Neural progenitor cell (in vitro differentiated cells): ENCODE measurements at regions not wholly inside any gene's neighbourhood (a gene's known extent, or its start where the extent isn't known, plus 50 kb on each side); places are given as distances from the start of the nearest gene placed in this dataset.

Experiments used
- EZH2 ChIP-seq: fragments of 200-600 bp; sonication (generic); IDR thresholded peaks from 2 replicates; pipeline ENCODE4 v1.6.1; 2017; ENCODE audit warnings: antibody characterized with exemption, mild to moderate bottlenecking, moderate library complexity
- TF ChIP-seq, protein P1 (sequence below): fragments of 200-600 bp; sonication (generic); IDR thresholded peaks from 2 replicates; pipeline ENCODE4 v1.5.1; 2017; ENCODE audit warnings: antibody characterized with exemption, mild to moderate bottlenecking

DNA sequence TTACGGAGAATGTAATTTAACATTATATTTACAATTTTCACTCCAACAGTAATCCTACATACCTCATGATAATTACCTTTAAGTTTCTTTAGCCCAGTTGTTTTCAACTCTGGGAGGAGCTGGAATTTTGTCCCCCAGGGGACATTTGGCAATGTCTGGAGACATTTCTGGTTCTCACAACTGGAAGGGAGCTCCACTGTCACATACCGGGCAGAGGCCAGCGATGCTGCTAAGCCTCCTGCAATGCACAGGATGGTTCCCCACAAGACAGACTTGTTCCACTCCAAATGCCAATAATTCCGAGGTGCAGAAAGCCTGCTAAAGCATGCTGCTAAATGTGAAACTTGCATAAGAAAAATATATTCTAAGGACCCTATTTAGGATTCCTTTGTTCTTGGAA, 251.1 kb upstream of the IRX5 start:
- TF ChIP-seq, protein P1, sequence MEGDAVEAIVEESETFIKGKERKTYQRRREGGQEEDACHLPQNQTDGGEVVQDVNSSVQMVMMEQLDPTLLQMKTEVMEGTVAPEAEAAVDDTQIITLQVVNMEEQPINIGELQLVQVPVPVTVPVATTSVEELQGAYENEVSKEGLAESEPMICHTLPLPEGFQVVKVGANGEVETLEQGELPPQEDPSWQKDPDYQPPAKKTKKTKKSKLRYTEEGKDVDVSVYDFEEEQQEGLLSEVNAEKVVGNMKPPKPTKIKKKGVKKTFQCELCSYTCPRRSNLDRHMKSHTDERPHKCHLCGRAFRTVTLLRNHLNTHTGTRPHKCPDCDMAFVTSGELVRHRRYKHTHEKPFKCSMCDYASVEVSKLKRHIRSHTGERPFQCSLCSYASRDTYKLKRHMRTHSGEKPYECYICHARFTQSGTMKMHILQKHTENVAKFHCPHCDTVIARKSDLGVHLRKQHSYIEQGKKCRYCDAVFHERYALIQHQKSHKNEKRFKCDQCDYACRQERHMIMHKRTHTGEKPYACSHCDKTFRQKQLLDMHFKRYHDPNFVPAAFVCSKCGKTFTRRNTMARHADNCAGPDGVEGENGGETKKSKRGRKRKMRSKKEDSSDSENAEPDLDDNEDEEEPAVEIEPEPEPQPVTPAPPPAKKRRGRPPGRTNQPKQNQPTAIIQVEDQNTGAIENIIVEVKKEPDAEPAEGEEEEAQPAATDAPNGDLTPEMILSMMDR = no peak
- TF ChIP-seq EZH2 = no peak
